Loucy (cell line): ENCODE measurements at regions not wholly inside any gene's neighbourhood (a gene's known extent, or its start where the extent isn't known, plus 50 kb on each side); places are given as distances from the start of the nearest gene placed in this dataset.

ENCODE experiments used
- EZH2phosphoT487 ChIP-seq: fragments of 200-600 bp; IDR thresholded peaks from 2 replicates; pipeline ENCODE4 v1.6.1; 2018; ENCODE audit warnings: antibody characterized with exemption, mild to moderate bottlenecking, moderate library complexity, borderline replicate concordance
- TF ChIP-seq, protein P1 (sequence below): fragments of 200-600 bp; sonication (generic); conservative IDR thresholded peaks from 2 replicates; pipeline ENCODE4 v1.5.1; 2014; ENCODE audit warnings: mild to moderate bottlenecking, antibody characterized with exemption, low read length

- TF ChIP-seq, protein P1, sequence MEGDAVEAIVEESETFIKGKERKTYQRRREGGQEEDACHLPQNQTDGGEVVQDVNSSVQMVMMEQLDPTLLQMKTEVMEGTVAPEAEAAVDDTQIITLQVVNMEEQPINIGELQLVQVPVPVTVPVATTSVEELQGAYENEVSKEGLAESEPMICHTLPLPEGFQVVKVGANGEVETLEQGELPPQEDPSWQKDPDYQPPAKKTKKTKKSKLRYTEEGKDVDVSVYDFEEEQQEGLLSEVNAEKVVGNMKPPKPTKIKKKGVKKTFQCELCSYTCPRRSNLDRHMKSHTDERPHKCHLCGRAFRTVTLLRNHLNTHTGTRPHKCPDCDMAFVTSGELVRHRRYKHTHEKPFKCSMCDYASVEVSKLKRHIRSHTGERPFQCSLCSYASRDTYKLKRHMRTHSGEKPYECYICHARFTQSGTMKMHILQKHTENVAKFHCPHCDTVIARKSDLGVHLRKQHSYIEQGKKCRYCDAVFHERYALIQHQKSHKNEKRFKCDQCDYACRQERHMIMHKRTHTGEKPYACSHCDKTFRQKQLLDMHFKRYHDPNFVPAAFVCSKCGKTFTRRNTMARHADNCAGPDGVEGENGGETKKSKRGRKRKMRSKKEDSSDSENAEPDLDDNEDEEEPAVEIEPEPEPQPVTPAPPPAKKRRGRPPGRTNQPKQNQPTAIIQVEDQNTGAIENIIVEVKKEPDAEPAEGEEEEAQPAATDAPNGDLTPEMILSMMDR, result no peak
- no peak for TF ChIP-seq EZH2phosphoT487
Observed at GRCh38 chr18:45547910-45548309, 67.4 kb upstream of the SLC14A2 start.
